NCI-H1092 treated with DMSO at 0.1 percent for 48 hours (cell line): ENCODE measurements at regions not wholly inside any gene's neighbourhood (a gene's known extent, or its start where the extent isn't known, plus 50 kb on each side); places are given as distances from the start of the nearest gene placed in this dataset.
"Not testable (repeated sequence)": the region's sequence is repeated elsewhere in the genome, so short reads cannot be mapped to it uniquely, and the experiment has no call there.

Source experiments
- DNase-seq: peaks from one replicate; lab custom pipeline; 2025; lab: John Stamatoyannopoulos, UW

DNA sequence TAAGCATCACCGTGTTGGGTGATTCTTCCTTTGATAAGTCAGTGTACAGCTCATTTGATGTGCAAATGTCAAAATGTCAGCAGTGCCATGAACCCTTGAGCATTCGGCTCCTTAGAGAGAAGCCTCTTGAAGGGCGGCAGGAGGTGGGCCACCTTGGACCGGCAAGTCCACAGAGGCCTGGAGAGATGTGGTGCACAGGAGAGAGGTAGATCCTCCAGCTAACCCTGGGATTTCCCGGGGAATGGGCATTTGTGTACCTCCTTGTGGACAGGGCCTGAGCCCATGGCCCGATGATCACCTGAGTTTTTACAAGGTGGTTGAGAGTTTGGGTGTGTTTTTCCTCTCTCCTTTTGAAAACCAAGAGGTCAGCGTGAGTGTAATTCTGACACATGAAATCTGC is 133.2 kb upstream of the RCN1 start:
- DNase-seq: no peak

GRCh38 chr11:31956310-31956709 is 134.6 kb upstream of the RCN1 start:
- no peak for DNase-seq

DNA sequence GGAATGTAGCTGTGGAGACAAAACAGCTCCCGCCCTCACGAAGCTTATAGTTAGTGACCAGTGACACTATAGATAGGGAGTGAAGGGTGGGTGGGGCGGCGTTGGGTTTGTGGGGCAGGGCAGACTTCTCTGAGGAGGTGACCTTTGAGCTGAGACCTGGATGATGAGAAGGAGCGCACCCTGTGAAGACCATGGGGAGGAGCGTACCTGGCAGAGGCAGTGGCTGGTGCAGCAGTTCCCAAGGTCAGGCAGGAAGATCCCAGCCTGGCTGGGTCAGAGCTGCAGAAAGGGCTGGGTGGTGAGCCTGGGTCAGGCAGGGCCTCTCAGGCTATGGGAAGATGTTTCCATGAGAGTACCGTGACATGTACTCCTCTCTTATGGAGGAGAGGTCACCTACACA is 135.0 kb upstream of the RCN1 start:
- no peak for DNase-seq

DNA sequence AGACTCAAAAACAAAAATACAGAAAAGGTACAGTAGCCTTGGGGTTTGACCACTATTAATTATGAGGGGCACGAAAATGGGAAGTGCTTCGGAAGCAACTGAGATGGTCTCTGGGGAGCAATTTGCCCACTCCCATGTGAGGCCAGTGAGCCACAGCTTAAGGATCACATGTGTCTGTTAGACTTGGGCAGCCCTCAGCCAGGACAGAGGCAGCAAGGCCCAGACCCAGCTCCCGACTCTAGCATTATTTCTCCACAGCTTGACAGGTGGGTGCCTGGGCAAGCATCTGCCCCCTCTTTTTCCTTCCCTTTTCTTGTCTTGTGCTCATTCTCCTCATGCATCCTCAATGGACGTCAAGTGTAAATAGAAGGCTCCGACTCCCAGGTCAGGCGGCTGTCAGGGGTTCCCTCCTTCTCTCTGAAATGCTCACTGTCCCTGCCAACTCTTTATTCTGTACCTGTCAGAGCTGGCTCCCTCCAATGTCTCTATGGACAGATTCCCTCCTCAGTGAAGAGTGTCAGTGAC is 137.0 kb upstream of the RCN1 start:
- no peak for DNase-seq

DNA sequence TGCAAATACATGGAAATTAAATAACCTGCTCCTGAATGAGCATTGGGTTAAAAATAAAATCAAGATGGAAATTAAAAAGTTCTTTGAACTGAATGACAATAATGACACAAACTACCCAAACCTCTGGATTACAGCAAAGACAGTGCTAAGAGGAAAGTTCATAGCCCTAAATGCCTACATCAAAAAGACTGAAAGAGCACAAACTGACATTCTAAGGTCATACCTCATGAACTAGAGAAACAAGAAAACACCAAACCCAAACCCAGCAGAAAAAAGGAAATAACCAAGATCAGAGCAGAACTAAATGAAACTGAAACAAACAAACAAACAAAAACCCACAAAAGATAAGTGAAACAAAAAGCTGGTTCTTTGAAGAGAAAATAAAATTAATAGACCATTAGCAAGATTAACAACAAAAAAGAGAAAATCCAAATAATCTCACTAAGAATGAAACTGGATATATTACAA is 138.6 kb upstream of the PAX6 start:
- DNase-seq: not testable (repeated sequence)

DNA sequence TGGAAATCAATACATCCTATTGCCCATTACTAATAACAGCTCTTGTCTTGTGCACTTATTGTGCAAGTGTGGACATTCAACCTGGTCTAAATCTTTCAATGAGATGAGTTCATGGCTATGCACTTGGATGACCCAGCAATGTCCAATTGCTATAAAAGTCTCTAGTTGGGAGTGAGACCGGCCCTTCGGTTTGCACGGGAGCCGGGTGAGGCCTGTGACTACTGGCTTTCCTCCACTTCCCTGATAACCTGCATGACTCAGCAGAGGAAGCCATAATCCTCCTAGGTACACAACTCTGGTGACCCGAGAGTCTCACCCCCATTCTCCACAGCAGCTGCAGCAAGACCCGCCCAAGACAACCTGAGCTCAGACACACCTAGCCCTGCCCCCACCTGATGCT is 135.9 kb upstream of the PAX6 start:
- DNase-seq: no peak

DNA sequence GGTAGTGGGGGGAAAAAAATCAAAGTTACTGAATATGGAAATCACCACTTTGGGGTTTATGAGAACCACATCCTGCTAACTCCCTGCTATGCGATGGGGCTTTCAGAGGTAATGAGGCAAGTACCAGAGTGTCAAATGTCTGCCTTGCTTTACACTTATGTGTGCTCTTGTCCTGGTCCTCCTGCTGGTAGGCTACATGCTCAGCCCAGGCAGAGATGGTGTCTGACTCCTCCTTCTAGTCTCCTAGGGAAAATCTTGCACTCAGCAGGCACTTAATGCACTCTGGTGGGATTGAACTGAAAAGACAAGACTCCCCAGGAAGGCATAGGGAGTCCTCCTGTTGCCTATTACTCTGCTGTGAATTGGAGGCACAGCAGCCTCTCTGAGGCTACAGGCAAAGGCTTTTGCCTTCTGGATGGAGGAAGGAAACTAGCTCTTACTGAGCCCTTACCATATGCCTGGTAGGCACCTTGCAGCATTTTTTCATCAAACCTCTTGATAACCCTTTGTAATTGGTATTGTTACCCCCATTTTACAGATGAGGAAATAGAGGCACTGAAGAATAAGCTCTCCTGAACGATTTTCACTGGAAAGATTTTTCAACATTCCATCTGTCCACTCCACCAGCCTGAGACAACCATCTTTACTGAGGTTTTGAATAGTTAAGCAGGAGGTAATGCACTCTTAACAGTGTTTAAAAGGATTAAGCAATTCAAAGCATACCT is 132.1 kb upstream of the PAX6 start:
- no peak for DNase-seq

- DNase-seq: no peak
Measured at GRCh38 chr11:31940371-31941037, 129.4 kb upstream of the PAX6 start.

DNA sequence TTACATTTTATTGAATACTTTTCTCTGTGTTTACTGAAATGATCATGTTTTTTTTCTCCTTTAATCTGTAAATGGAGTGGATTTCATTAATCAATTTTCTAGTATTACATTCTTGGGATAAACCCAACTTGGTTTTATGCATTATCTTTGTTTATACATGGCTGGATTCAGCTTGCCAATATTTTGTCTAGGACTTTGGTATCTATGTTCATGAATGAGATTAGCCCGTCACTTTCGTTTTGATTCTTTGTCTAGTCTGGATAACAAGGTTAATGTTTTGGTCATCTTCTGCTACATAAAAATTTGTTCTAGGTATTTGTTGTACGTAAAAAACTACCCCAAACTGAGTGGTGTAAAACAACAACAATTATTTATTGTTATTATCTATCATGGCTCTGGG is 127.9 kb upstream of the PAX6 start:
- DNase-seq: no peak

DNA sequence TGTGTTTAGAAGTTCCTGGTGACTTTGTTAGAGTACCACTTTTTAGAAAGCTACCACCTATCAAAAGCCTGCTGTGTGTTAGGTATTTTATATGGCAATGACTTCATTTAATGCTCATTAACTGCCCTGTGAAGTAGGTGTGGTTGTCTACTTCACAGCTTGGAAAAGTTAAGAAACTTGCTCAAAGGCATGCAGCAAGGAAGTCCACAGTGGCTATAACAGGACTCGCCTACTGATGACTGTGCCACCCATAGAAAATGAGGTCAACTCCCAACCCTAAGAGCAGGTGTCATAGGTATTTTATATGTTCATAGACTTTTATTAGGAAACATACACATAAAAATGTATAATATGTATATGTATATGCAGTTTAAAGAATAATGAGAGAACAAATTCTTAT is 125.2 kb upstream of the PAX6 start:
- no peak for DNase-seq

DNA sequence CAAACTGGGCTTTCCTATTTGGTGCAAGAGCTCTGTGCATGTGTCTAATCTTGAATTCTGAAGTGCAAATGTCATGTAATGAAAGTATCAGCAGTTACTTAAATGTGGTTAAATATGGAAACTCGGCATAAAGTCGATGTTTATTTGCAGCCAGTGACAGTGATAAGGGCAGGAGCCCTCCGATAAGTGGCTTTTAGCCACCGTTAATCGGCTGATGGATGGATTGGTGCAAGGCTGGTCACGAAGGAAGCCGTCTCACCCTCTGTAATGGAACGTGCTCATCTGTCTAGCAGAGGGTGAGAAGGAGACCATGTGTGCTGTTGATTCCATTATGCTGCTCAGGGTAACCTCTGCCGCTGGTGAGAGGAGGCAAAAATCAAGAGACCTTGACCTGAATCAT is 121.8 kb upstream of the PAX6 start:
- DNase-seq: no peak

DNA sequence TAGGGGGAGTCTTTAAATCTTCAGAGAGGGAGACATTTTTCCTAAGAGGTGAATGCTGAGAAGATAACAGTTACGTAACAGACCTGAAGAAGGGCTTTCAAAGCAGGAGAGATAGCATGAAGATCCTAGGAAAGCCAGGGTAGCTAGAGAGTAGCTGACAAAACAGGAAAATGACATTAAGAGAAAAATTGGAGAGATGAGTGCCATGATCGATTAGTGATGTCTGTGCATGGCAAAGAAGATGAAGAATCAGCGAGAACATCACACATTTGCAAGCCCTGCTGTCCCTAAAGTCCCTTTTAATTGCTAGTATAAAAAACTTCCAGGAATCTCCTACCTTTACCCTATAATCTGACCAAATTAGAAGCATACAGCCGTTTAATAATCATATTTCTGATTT is 116.9 kb upstream of the PAX6 start:
- no peak for DNase-seq

DNA sequence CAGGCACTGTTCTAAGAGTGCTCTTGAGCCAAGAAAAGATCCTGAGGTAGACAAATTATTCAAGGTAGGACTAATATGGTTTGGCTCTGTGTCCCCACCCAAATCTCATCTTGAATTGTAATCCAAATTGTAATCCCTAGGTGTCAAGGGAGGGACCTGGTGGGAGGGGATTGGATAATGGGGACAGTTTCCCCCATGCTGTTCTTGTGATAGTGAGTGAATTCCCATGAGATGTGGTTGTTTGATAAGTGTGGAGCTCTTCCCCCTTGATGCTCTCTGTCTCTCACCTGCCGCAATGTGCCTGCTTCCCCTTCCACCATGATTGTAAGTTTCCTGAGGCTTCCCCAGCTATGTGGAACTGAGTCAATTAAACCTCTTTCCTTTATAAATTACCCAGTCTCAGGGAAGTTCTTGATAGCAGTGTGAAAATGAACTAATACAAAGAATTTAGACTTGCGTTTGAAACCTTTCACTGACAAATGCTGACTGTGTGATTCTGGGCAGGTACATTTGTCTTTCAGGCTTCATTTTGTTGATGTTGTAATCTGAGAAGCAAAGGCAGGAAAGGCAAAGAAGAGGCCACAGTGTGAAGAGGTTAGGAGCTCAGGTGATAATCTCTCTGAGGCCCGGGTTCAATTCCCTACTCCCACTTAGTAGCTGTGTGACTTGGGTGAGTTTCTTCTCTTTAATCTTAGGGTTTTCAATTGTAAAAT is 115.8 kb upstream of the PAX6 start:
- no peak for DNase-seq

- DNase-seq: no peak
Measured at GRCh38 chr11:31926106-31926505, 115.0 kb upstream of the PAX6 start.

DNA sequence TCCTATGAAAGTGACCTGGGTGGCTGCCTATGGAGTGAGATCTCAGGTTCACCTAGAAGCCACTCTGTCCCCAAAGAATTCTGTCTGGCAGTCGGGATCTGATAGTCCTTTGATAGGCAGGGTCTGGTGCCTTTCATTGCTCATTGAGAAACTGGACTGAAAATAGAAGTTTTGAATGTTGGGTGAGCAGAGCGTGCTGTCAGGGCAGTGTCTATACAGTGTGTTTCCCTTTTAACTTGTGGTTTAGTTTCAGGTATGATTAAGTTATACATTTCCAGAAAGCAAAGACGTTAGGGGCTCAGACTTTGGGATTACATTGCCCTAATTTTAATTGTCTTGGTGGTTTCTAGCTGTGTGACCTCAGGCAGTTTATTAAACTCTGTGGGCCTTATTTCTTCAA is 111.3 kb upstream of the PAX6 start:
- DNase-seq: no peak

DNA sequence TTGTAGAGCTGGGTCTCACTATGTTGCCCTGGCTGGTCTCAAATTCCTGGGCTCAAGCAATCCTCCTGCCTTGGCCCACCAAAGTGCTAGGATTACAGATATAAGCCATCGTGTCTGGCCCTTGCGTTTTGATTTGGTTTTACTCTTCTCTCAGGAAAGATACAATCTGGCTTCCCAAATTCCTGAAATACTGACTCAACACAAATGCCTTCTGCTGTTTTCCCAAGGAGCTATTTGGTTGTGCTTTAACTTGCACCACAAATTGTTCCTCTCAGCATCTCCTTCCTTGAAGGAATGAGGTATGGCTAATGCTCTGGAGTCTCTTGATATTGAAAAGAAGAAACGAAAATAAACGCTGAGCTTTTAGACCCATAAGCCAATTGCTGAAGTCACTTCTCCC is 110.0 kb upstream of the PAX6 start:
- DNase-seq: no peak

DNA sequence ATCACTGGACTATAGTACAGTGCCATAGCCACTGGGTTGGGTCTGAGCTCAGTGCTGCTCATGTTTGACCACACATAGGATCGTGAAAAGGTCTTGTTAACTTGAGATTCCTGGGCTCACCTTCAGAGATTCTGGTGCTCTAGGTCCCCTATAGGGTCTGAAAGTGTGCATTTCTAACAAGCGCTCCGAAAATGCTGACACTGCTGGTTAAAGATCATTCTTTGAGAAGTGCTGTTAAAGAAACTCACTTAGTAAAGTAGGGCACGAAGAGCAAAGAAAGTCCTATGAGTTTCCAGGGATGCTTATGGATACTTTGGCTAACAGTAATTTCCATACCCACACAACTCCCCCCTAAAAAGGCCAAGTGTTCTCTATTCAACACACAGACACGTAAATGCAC is 108.1 kb upstream of the PAX6 start:
- DNase-seq: no peak

- no peak for DNase-seq
Measured at GRCh38 chr11:31915867-31916266, 104.7 kb upstream of the PAX6 start.

GRCh38 chr11:31913985-31914384 is 102.9 kb upstream of the PAX6 start:
- no peak for DNase-seq

DNA sequence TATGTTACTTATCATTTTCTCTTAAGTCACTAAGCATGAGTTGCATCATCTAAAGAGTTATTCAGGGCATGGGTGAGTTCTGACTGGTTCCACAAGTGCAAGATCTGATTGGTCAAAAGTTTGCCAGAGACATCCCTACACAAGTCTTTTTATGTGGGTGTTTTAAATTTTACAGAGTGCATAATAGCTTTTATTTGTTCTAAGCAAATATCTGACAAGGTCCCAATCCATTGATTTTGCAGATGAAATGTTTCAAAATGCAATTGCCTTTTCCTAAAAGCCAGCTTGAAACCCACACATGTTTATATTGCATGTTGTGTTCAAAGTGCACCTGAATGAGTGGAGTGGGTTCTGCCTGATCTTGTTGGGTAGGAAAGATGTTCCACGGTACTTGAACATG is 101.7 kb upstream of the PAX6 start:
- no peak for DNase-seq

GRCh38 chr11:31910950-31911576 is 99.9 kb upstream of the PAX6 start:
- no peak for DNase-seq

DNA sequence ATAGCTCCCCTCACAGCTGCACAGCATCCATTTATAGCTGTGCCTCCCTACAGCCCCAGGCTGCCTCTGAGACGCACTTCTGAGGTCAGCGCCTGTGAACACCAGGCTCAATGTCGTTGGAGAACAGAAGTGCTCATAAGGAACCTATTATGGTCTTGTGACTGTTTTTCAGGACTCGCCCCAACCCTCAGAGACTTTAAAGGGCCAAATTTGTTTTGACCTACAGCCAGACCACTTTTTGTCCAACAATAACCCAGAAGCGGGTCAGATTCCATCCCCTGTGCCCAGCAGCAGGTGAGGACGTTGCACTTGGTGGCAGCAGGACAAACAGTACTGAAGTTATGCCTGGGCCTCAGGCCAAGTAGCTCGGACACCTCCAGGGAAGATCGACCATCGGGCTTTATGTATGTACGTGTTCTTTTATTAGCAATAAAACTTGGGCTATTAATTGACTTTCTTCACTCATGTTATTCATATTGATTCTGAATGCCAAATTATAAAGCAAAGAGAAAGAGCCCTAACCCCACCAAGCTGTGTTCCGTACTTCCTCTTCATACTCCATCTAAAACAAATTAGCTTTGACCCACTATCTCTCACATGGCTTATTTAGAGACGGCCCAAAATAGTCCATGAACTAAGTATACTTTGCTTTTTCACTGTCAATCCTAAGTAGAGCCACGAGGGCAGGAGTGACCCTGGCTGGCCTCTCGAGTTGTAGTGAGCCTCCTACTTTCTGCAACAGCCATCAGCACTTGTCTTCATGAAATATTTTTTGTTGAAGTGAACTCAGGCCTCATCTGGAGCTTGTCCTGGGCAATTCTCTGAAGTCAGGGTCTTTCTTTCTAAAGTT is 92.3 kb upstream of the PAX6 start:
- DNase-seq: no peak
